ENCODE measurements at regions not wholly inside any gene's neighbourhood (a gene's known extent, or its start where the extent isn't known, plus 50 kb on each side); places are given as distances from the start of the nearest gene placed in this dataset.

- TF ChIP-seq CTCF (IDR thresholded peaks at IDR 0.05) (no peak), POLR2A (IDR thresholded peaks at IDR 0.05) (no peak)
Measured at GRCh38 chr4:128345650-128346049, 58.0 kb upstream of the PGRMC2 start.

Data from esophagus squamous epithelium (tissue), 4 donors.